AG10803 (cell line): ENCODE measurements at regions not wholly inside any gene's neighbourhood (a gene's known extent, or its start where the extent isn't known, plus 50 kb on each side); places are given as distances from the start of the nearest gene placed in this dataset.

Source experiments
- DNase-seq: peaks from one replicate; pipeline ENCODE4 v3.0.0; 2010; ENCODE audit warnings: low read depth
- H3K4me3 ChIP-seq: 2 replicates; pipeline ENCODE4 v1.5.1; 2011; ENCODE audit warnings: mild to moderate bottlenecking, low read length, control low read depth
- CTCF ChIP-seq: conservative IDR thresholded peaks from 2 replicates; pipeline ENCODE4 v1.5.1; 2011; ENCODE audit warnings: mild to moderate bottlenecking, low read length, control low read depth, inconsistent platforms

- no peak for DNase-seq
- TF ChIP-seq CTCF = no peak
- no peak overlapping the region for H3K4me3 ChIP-seq
Observed at GRCh38 chr10:131444286-131444685, 132.8 kb upstream of the TCERG1L start.

DNA sequence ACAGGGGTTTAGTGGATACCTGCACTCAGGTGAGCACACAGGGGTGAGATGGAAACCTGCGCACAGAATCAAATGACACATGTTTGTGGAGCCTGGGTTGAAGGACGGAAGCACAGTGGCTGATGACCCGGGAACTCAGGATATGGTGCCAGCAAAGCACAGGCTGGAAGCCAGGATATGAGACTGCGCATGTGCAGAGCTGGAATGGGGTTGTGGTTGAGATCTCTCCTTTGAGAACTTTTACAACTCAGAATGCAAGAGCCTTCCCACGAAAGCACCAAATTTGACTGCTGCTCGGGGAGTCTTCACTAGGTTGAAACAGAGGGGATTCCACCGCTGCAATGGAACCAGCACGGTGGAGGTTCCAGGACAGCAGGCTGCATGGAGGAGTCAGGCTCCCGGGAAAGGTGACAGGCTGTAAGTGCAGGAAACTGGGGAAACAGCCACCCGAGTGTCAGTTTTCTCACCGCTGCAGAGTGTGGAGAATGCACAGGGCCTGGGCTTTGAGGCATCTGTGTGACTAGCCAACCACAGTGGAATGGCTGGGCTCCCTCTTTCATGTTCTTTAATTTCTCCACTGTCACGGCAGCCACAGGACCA lies 133.4 kb upstream of the TCERG1L start:
- TF ChIP-seq CTCF = no peak
- DNase-seq = no peak
- no peak overlapping the region for H3K4me3 ChIP-seq

- DNase-seq = no peak
- H3K4me3 ChIP-seq = no peak overlapping the region
- no peak for TF ChIP-seq CTCF
Observed at GRCh38 chr10:131445623-131446022, 134.1 kb upstream of the TCERG1L start.

DNA sequence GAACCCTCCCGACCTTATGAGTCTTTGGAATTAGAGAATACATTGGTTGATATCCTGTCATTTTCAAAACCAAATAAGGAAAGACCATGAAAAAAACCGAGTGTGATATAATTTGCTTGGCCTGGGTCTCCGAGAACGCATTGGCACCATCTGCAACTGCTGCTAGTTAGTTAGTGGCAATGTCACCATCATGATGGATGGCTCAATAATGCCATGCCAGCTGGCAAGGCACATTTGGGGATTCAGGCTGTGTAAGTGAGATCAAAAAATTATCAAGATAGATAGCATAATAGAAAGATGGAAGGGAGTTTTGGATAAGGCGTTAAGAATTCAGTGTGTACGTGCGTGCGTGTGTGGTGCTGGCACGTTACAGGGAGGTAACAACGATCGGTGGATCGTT lies 134.7 kb upstream of the TCERG1L start:
- no peak overlapping the region for H3K4me3 ChIP-seq
- TF ChIP-seq CTCF = no peak

GRCh38 chr10:131448171-131448570 lies 136.7 kb upstream of the TCERG1L start:
- DNase-seq = no peak
- no peak overlapping the region for H3K4me3 ChIP-seq
- TF ChIP-seq CTCF = no peak

More for the DNA sequence above, 134.7 kb upstream of the TCERG1L start:
- no peak for DNase-seq

GRCh38 chr10:131448883-131449282 lies 137.4 kb upstream of the TCERG1L start:
- no peak overlapping the region for H3K4me3 ChIP-seq
- no peak for DNase-seq
- TF ChIP-seq CTCF = no peak

DNA sequence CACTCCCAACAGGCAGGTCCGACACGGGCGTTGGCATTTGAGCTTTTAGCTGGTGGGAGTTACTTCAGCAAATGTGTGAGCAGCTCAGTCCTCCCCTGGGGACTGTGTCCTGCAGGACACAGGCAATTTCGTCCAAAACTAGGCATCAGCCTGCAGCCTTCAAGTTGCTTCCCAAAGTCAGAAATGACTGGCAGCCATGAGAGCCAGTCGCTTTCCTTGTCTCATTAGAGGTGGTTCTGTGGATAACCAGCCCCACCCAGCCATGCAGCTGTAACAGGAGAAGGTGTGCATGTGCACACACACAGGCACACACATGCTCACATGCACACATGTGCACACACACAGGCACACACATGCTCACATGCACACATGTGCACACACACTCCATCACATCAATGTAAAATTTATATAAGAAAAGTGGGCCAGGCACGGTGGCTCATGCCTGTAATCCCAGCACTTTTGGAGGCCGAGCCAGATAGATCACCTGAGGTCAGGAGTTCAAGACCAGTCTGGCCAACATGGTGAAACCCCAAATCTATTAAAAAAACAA lies 138.8 kb upstream of the TCERG1L start:
- no peak for TF ChIP-seq CTCF
- DNase-seq = no peak
- no peak overlapping the region for H3K4me3 ChIP-seq
